Panc1 (cell line): ENCODE measurements at regions not wholly inside any gene's neighbourhood (a gene's known extent, or its start where the extent isn't known, plus 50 kb on each side); places are given as distances from the start of the nearest gene placed in this dataset.

ENCODE experiments used
- ATAC-seq: fragments of 200-7000 bp; cut with Tn5 transposase; 2 replicates; pipeline ENCODE4 v1.9.1; 2020; ENCODE audit warnings: mild to moderate bottlenecking, moderate library complexity
- BruUV-seq: library from RNA; stranded (reverse); fragments of 400-500 nt; replicated peaks from 2 replicates; lab custom pipeline; 2021; lab: Mats Ljungman, UMichigan
- CTCF ChIA-PET: fragments of 300-600 bp; sonication (Branson Sonifier 250); formaldehyde crosslinking; loops from one replicate; lab custom pipeline; 2022; ENCODE audit warnings: antibody characterized with exemption; lab: Charles Lee
- POLR2A ChIA-PET: fragments of 300-600 bp; sonication (Branson Sonifier 250); formaldehyde crosslinking; loops from one replicate; lab custom pipeline; 2022; ENCODE audit warnings: antibody characterized with exemption; lab: Charles Lee
- DNase-seq: peaks from one replicate; pipeline ENCODE4 v3.0.0-alpha.2; 2010; ENCODE audit warnings: low read depth, low spot score
- H3K27ac ChIP-seq: 2 replicates; pipeline ENCODE4 v1.5.1; 2011; ENCODE audit warnings: mild to moderate bottlenecking, low read length, inconsistent platforms
- H3K27me3 ChIP-seq: fragments of 200-500 bp; sonication (Bioruptor generic); 2 replicates; pipeline ENCODE4 v1.6.0; 2014; ENCODE audit warnings: low read length, inconsistent platforms; ENCODE audit not compliant: control insufficient read depth, insufficient read depth
- H3K36me3 ChIP-seq: fragments of 200-500 bp; sonication (Bioruptor generic); 2 replicates; pipeline ENCODE4 v1.5.1; 2014; ENCODE audit warnings: inconsistent platforms, mild to moderate bottlenecking, low read length, moderate library complexity; ENCODE audit not compliant: control insufficient read depth, insufficient read depth
- H3K4me1 ChIP-seq: 2 replicates; pipeline ENCODE4 v1.5.1; 2011; ENCODE audit warnings: inconsistent platforms, mild to moderate bottlenecking, low read length, moderate library complexity; ENCODE audit not compliant: control insufficient read depth, insufficient read depth
- H3K4me3 ChIP-seq, 2 experiments: 2 replicates each; pipeline ENCODE4 v1.5.1; 2011 to 2012; ENCODE audit warnings: low read depth in 2 of 2, low read length in 2 of 2, mild to moderate bottlenecking in 2 of 2, inconsistent platforms in 1 of 2, moderate library complexity in 1 of 2
- H3K9me3 ChIP-seq: fragments of 200-500 bp; sonication (Bioruptor generic); 2 replicates; pipeline ENCODE4 v1.5.1; 2014; ENCODE audit warnings: low read depth, mild to moderate bottlenecking, inconsistent platforms, low read length, moderate library complexity; ENCODE audit not compliant: control insufficient read depth, insufficient read depth
- CTCF ChIP-seq: fragments of 450-650 bp; IDR thresholded peaks from 2 replicates; pipeline ENCODE4 v1.5.1; 2017; ENCODE audit warnings: mild to moderate bottlenecking
- POLR2AphosphoS5 ChIP-seq: IDR thresholded peaks from 2 replicates; pipeline ENCODE4 v1.6.1; 2012; ENCODE audit warnings: mild to moderate bottlenecking, low read depth, low read length, moderate library complexity
- REST ChIP-seq, 2 experiments: IDR thresholded peaks; 2 replicates each; pipeline ENCODE4 v1.6.1; 2011 to 2012; ENCODE audit warnings: low read depth in 2 of 2, control low read depth in 1 of 2, low read length in 1 of 2, mild to moderate bottlenecking in 1 of 2, moderate library complexity in 1 of 2; ENCODE audit not compliant: insufficient read depth in 1 of 2
- SIN3A ChIP-seq: IDR thresholded peaks from 2 replicates; pipeline ENCODE4 v1.6.1; 2012; ENCODE audit warnings: low read depth, mild to moderate bottlenecking, low read length, moderate library complexity, borderline replicate concordance; ENCODE audit not compliant: insufficient read depth
- TCF7L2 ChIP-seq: IDR thresholded peaks from 2 replicates; pipeline ENCODE4 v1.6.1; 2011; ENCODE audit warnings: mild to moderate bottlenecking, low read depth, low read length, inconsistent platforms
- in situ Hi-C: cut with HindIII; loops from 2 replicates; pipeline ENCODE4 v1.10.0; 2016; ENCODE audit warnings: low sequenced_read_pairs, low pct_unique_long_range_greater_than_20kb
- intact Hi-C: fragments of 100-400 bp; cut with micrococcal nuclease; formaldehyde crosslinking; loops from one replicate; pipeline ENCODE4 v1.10.0; 2022; ENCODE audit not compliant: unreplicated experiment

- no peak overlapping the region for H3K4me3 ChIP-seq
- H3K9me3 ChIP-seq, result no peaks in the 10 kb centered on the region
- DNase-seq (no peak), ATAC-seq (no peak)
- POLR2A ChIA-PET, result no interaction called here
- no peak for TF ChIP-seq REST (IDR thresholded peaks at IDR 0.05; ENCODE audit: insufficient read depth in 1 of 2, low read depth in 2 of 2, low read length in 1 of 2)
- no peak for TF ChIP-seq TCF7L2
- TF ChIP-seq SIN3A, result no peak
- no peak for TF ChIP-seq POLR2AphosphoS5
- no peak for TF ChIP-seq CTCF
- H3K36me3 ChIP-seq, result no peaks in the 10 kb centered on the region
- H3K4me1 ChIP-seq, result no peaks in the 10 kb centered on the region
- intact Hi-C loops, result no loop called here
- H3K27ac ChIP-seq, result no peak overlapping the region
- CTCF ChIA-PET, result no interaction called here
- in situ Hi-C loops, result no loop called here
- no TSS peak for BruUV-seq
- no peaks in the 10 kb centered on the region for H3K27me3 ChIP-seq
Measured at GRCh38 chr4:156060661-156061060, 107.0 kb upstream of the CTSO start.

- Histone ChIP-seq H3K27me3 (no peaks in the 10 kb centered on the region), H3K4me3 (no peak overlapping the region), H3K27ac (no peak overlapping the region), H3K4me1 (no peaks in the 10 kb centered on the region), H3K9me3 (no peaks in the 10 kb centered on the region), H3K36me3 (no peaks in the 10 kb centered on the region)
- POLR2A ChIA-PET, result no interaction called here
- CTCF ChIA-PET, result no interaction called here
- no peak for TF ChIP-seq POLR2AphosphoS5
- TF ChIP-seq SIN3A, result no peak
- no peak for TF ChIP-seq REST (IDR thresholded peaks at IDR 0.05; ENCODE audit: insufficient read depth in 1 of 2, low read depth in 2 of 2, low read length in 1 of 2)
- TF ChIP-seq TCF7L2, result no peak
- no peak for TF ChIP-seq CTCF
- ATAC-seq (no peak), DNase-seq (no peak)
- intact Hi-C loops, result no loop called here
- in situ Hi-C loops, result no loop called here
- BruUV-seq, result no TSS peak
Measured at GRCh38 chr4:156053174-156053573, 99.5 kb upstream of the CTSO start.
